PC-9 (cell line): ENCODE measurements at regions not wholly inside any gene's neighbourhood (a gene's known extent, or its start where the extent isn't known, plus 50 kb on each side); places are given as distances from the start of the nearest gene placed in this dataset.

Experiments used
- BruUV-seq: library from RNA; stranded (reverse); fragments of 400-500 nt; replicated peaks from 2 replicates; lab custom pipeline; 2021; lab: Mats Ljungman, UMichigan
- CTCF ChIA-PET: fragments of 300-600 bp; sonication (Branson Sonifier 250); formaldehyde crosslinking; loops from one replicate; lab custom pipeline; 2022; ENCODE audit warnings: antibody characterized with exemption; lab: Charles Lee
- POLR2A ChIA-PET: fragments of 300-600 bp; sonication (Branson Sonifier 250); formaldehyde crosslinking; loops from one replicate; lab custom pipeline; 2022; ENCODE audit warnings: antibody characterized with exemption; ENCODE audit not compliant: unreplicated experiment; lab: Charles Lee
- DNase-seq, 2 experiments: peaks; one replicate each; pipeline versions ENCODE4 v3.0.0 to v3.0.0-alpha.2; 2015 to 2022; ENCODE audit warnings: mixed read lengths in 1 of 2
- H2AFZ ChIP-seq: fragments of 200-600 bp; sonication (generic); 2 replicates; pipeline ENCODE4 v1.8.1; 2017; ENCODE audit warnings: antibody characterized with exemption
- H3F3A ChIP-seq: fragments of 200-600 bp; sonication (generic); 2 replicates; pipeline ENCODE4 v1.8.1; 2017; ENCODE audit warnings: antibody characterized with exemption, mild to moderate bottlenecking, low read depth; ENCODE audit not compliant: insufficient read depth
- H3K27ac ChIP-seq: fragments of 200-600 bp; sonication (generic); 2 replicates; pipeline ENCODE4 v1.6.1; 2016; ENCODE audit warnings: mixed run types
- H3K27me3 ChIP-seq: fragments of 200-600 bp; sonication (generic); 2 replicates; pipeline ENCODE4 v1.6.1; 2016; ENCODE audit warnings: low read depth, mixed run types; ENCODE audit not compliant: insufficient read depth
- H3K36me3 ChIP-seq: fragments of 200-600 bp; sonication (generic); 2 replicates; pipeline ENCODE4 v1.6.1; 2016; ENCODE audit warnings: low read depth, mixed run types
- H3K4me1 ChIP-seq: fragments of 200-600 bp; sonication (generic); replicated peaks from 2 replicates; pipeline ENCODE4 v1.6.1; 2016; ENCODE audit warnings: mixed run types; ENCODE audit not compliant: insufficient read depth
- H3K4me2 ChIP-seq: fragments of 200-600 bp; sonication (generic); 2 replicates; pipeline ENCODE4 v1.6.1; 2017; ENCODE audit warnings: mixed run types
- H3K4me3 ChIP-seq: fragments of 200-600 bp; sonication (generic); 2 replicates; pipeline ENCODE4 v1.6.1; 2016; ENCODE audit warnings: mixed run types
- H3K79me2 ChIP-seq: fragments of 200-600 bp; sonication (generic); 2 replicates; pipeline ENCODE4 v1.6.1; 2017; ENCODE audit warnings: low read depth, mixed run types
- H3K9me2 ChIP-seq: fragments of 200-600 bp; sonication (generic); 2 replicates; pipeline ENCODE4 v1.8.1; 2017; ENCODE audit warnings: mild to moderate bottlenecking; ENCODE audit not compliant: insufficient read depth
- H3K9me3 ChIP-seq: fragments of 200-600 bp; sonication (generic); 2 replicates; pipeline ENCODE4 v1.8.1; 2016; ENCODE audit warnings: low read depth; ENCODE audit not compliant: insufficient read depth
- H4K20me1 ChIP-seq: fragments of 200-600 bp; sonication (generic); 2 replicates; pipeline ENCODE4 v1.8.1; 2017; ENCODE audit not compliant: insufficient read depth
- CTCF ChIP-seq: fragments of 200-600 bp; sonication (generic); conservative IDR thresholded peaks from 2 replicates; pipeline ENCODE4 v1.6.1; 2017; ENCODE audit warnings: mixed run types, antibody characterized with exemption, mild to moderate bottlenecking, moderate library complexity
- EZH2 ChIP-seq: fragments of 200-600 bp; sonication (generic); IDR thresholded peaks from 2 replicates; pipeline ENCODE4 v1.8.0; 2017; ENCODE audit warnings: antibody characterized with exemption, low read depth
- intact Hi-C: fragments of 100-400 bp; cut with micrococcal nuclease; formaldehyde crosslinking; loops from one replicate; pipeline ENCODE4 v1.10.0; 2022; ENCODE audit not compliant: unreplicated experiment

GRCh38 chr13:82925114-82925513 is 957.2 kb downstream of the SLITRK1 start:
- intact Hi-C loops = no loop called here

GRCh38 chr13:82917984-82918383 is 964.3 kb downstream of the SLITRK1 start:
- H3K4me1 ChIP-seq = no peaks in the 10 kb centered on the region
- ChIA-PET POLR2A (no interaction called here), CTCF (no interaction called here)
- H3K4me3 ChIP-seq = no peak overlapping the region
- no peaks in the 10 kb centered on the region for H3K79me2 ChIP-seq
- DNase-seq = no peak
- H3K4me2 ChIP-seq = no peak overlapping the region
- no peak overlapping the region for H3K27ac ChIP-seq
- H4K20me1 ChIP-seq = no peaks in the 10 kb centered on the region
- H3K36me3 ChIP-seq = no peaks in the 10 kb centered on the region
- no TSS peak for BruUV-seq
- intact Hi-C loops = no loop called here
- TF ChIP-seq EZH2 (no peak), CTCF (no peak)
- no peak overlapping the region for H2AFZ ChIP-seq
- no peaks in the 10 kb centered on the region for H3K9me3 ChIP-seq
- no peaks in the 10 kb centered on the region for H3K27me3 ChIP-seq
- no peaks in the 10 kb centered on the region for H3K9me2 ChIP-seq
- H3F3A ChIP-seq = no peaks in the 10 kb centered on the region

More at GRCh38 chr13:82925114-82925513, 957.2 kb downstream of the SLITRK1 start:
- Histone ChIP-seq H3K36me3 (no peaks in the 10 kb centered on the region), H2AFZ (no peak overlapping the region), H3K4me3 (no peak overlapping the region), H4K20me1 (no peaks in the 10 kb centered on the region), H3K4me2 (no peak overlapping the region), H3K4me1 (no peaks in the 10 kb centered on the region), H3K27me3 (no peaks in the 10 kb centered on the region), H3K9me3 (no peaks in the 10 kb centered on the region), H3K27ac (no peak overlapping the region), H3F3A (no peaks in the 10 kb centered on the region), H3K79me2 (no peaks in the 10 kb centered on the region), H3K9me2 (no peaks in the 10 kb centered on the region)
- no TSS peak for BruUV-seq
- ChIA-PET POLR2A (no interaction called here), CTCF (no interaction called here)
- TF ChIP-seq EZH2 = no peak
- TF ChIP-seq CTCF = no peak
- DNase-seq = no peak

- intact Hi-C loops = no loop called here
- no peak overlapping the region for H3K27ac ChIP-seq
- H3K4me2 ChIP-seq = no peak overlapping the region
- no peaks in the 10 kb centered on the region for H3K9me3 ChIP-seq
- H3K27me3 ChIP-seq = no peaks in the 10 kb centered on the region
- no peaks in the 10 kb centered on the region for H3K9me2 ChIP-seq
- no peaks in the 10 kb centered on the region for H3K36me3 ChIP-seq
- no peak overlapping the region for H2AFZ ChIP-seq
- H3F3A ChIP-seq = no peaks in the 10 kb centered on the region
- no peaks in the 10 kb centered on the region for H3K4me1 ChIP-seq
- ChIA-PET CTCF (no interaction called here), POLR2A (no interaction called here)
- BruUV-seq = no TSS peak
- no peaks in the 10 kb centered on the region for H4K20me1 ChIP-seq
- no peak for TF ChIP-seq CTCF
- TF ChIP-seq EZH2 = no peak
- H3K79me2 ChIP-seq = no peaks in the 10 kb centered on the region
- no peak overlapping the region for H3K4me3 ChIP-seq
- DNase-seq = no peak
These were observed 969.7 kb downstream of the SLITRK1 start for GRCh38 chr13:82912564-82912963.
